ENCODE measurements at regions not wholly inside any gene's neighbourhood (a gene's known extent, or its start where the extent isn't known, plus 50 kb on each side); places are given as distances from the start of the nearest gene placed in this dataset.

GRCh38 chr6:56699066-56699654 is 56.5 kb upstream of the DST start:
- TF ChIP-seq, protein P1, sequence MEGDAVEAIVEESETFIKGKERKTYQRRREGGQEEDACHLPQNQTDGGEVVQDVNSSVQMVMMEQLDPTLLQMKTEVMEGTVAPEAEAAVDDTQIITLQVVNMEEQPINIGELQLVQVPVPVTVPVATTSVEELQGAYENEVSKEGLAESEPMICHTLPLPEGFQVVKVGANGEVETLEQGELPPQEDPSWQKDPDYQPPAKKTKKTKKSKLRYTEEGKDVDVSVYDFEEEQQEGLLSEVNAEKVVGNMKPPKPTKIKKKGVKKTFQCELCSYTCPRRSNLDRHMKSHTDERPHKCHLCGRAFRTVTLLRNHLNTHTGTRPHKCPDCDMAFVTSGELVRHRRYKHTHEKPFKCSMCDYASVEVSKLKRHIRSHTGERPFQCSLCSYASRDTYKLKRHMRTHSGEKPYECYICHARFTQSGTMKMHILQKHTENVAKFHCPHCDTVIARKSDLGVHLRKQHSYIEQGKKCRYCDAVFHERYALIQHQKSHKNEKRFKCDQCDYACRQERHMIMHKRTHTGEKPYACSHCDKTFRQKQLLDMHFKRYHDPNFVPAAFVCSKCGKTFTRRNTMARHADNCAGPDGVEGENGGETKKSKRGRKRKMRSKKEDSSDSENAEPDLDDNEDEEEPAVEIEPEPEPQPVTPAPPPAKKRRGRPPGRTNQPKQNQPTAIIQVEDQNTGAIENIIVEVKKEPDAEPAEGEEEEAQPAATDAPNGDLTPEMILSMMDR (IDR thresholded peaks at IDR 0.05), result peak; percentile 46 to 69 (median 54)
- DNase-seq (ENCODE audit: low spot score in 2 of 2), result no peak

GRCh38 chr6:56695702-56696101 is 53.0 kb upstream of the DST start:
- TF ChIP-seq, protein P1 (IDR thresholded peaks at IDR 0.05), result no peak
- Histone ChIP-seq H3K9me3 (no peaks in the 10 kb centered on the region), H3K27ac (no peak overlapping the region), H3K4me1 (peaks cover 0 to 29% of the 10 kb centered on the region in 2 donors), H3K36me3 (no peaks in the 10 kb centered on the region), H3K27me3 (no peaks in the 10 kb centered on the region), H3K4me3 (no peak overlapping the region)
- DNase-seq (ENCODE audit: low spot score in 2 of 2), result no peak
- intact Hi-C loops (cut with DNase I), result loop anchor here (10.0 kb wide), 1 partner anchor 331 kb away; no protein-coding TSS in a partner anchor

More at GRCh38 chr6:56699066-56699654, 56.5 kb upstream of the DST start:
- no peak overlapping the region for H3K27ac ChIP-seq
- H3K27me3 ChIP-seq, result no peaks in the 10 kb centered on the region
- H3K4me3 ChIP-seq, result no peak overlapping the region
- intact Hi-C loops (cut with DNase I), result loop anchor here (1.0 to 10.0 kb wide), 2 partner anchors 62 to 334 kb away; no protein-coding TSS in a partner anchor
- H3K4me1 ChIP-seq, result peaks cover 0 to 4% of the 10 kb centered on the region in 2 donors
- no peaks in the 10 kb centered on the region for H3K36me3 ChIP-seq
- H3K9me3 ChIP-seq, result no peaks in the 10 kb centered on the region

DNA sequence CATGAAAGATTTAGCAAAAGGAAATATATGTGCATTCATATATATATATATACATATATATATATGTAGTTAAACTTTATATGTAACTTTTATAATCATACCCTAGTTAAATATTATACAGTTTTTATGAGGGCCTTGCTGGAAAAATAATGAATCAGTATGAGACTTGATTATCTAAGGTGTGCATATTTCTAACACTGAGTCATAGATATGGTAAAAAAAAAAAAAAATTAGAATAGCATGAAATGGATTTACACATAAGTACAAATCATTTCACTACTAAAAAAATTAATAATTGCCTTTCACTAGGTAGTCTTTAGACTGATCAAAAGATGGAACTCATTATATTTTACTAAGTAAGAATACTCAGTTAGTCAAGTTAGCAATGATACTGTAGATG is 51.3 kb upstream of the DST start:
- TF ChIP-seq, protein P1 (IDR thresholded peaks at IDR 0.05), result no peak
- H3K9me3 ChIP-seq, result no peaks in the 10 kb centered on the region
- no peak for DNase-seq (ENCODE audit: low spot score in 2 of 2)
- no peaks in the 10 kb centered on the region for H3K36me3 ChIP-seq
- H3K27ac ChIP-seq, result peak overlapping the region in 1 of 2 donors; percentile 54
- H3K4me3 ChIP-seq, result no peak overlapping the region
- H3K27me3 ChIP-seq, result no peaks in the 10 kb centered on the region
- intact Hi-C loops (cut with DNase I), result loop anchor here (10.0 kb wide), 1 partner anchor 329 kb away; no protein-coding TSS in a partner anchor
- H3K4me1 ChIP-seq, result peaks cover 0 to 38% of the 10 kb centered on the region in 2 donors

- Histone ChIP-seq H3K4me1 (peaks cover 0 to 33% of the 10 kb centered on the region in 2 donors), H3K36me3 (no peaks in the 10 kb centered on the region), H3K27me3 (no peaks in the 10 kb centered on the region), H3K27ac (peak overlapping the region; percentile 54 to 64), H3K9me3 (no peaks in the 10 kb centered on the region), H3K4me3 (peak overlapping the region in 1 of 2 donors; percentile 53)
- TF ChIP-seq, protein P1 (IDR thresholded peaks at IDR 0.05), result no peak
- peak in 1 of 2 donors; percentile 83 for DNase-seq (ENCODE audit: low spot score in 2 of 2)
- intact Hi-C loops (cut with DNase I), result loop anchor here (10.0 kb wide), 1 partner anchor 328 kb away; no protein-coding TSS in a partner anchor
Measured at GRCh38 chr6:56693246-56693607, 50.5 kb upstream of the DST start.

DNA sequence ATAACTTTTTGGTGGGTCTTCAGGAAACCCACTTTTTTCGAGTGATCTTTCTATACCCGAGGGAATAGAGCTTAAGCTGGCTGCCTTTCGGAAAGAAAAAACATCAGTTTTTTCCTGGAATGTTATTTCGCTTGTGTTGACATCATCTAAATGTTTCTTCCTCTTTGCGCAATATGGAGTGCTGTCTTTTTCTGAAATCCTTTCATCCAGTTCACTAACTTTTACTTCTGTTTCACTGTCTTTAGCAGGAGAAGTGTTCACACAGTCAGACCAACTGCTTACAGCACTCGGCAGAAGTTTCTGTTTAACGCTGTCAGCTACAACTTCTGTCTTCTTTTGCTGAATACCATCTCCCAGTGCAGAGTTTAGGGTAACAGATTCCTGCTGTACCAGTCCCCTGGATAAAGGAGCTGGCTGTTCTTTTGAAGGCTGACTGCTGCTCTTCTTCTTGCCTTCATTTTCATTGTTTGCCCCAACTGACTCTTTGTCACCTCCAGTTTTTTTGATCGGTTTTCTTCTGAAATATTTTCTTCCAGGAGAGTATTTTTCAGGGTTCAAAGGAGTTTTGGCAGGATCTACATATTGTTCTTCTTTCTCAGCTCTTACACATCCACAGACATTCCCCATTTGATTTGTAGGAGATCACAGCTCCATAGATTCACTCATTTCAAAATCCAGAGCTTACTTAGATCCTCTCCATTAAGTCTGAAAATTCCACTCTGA is 50.0 kb upstream of the DST start:
- H3K27ac ChIP-seq, result peak overlapping the region; percentile 54 to 64
- no peaks in the 10 kb centered on the region for H3K9me3 ChIP-seq
- peak overlapping the region; percentile 11 to 53 for H3K4me3 ChIP-seq
- intact Hi-C loops (cut with DNase I), result loop anchor here (10.0 kb wide), 1 partner anchor 328 kb away; no protein-coding TSS in a partner anchor
- H3K36me3 ChIP-seq, result no peaks in the 10 kb centered on the region
- peaks cover 0 to 34% of the 10 kb centered on the region in 2 donors for H3K4me1 ChIP-seq
- DNase-seq (ENCODE audit: low spot score in 2 of 2), result no peak
- TF ChIP-seq, protein P1 (IDR thresholded peaks at IDR 0.05), result no peak
- H3K27me3 ChIP-seq, result no peaks in the 10 kb centered on the region

Measured in ascending aorta (tissue), 2 donors.